ENCODE measurements at regions not wholly inside any gene's neighbourhood (a gene's known extent, or its start where the extent isn't known, plus 50 kb on each side); places are given as distances from the start of the nearest gene placed in this dataset.

GRCh38 chr7:24432677-24433076 lies 140.6 kb upstream of the PALS2 start:
- CTCF ChIA-PET = no interaction called here
- Histone ChIP-seq H3K9me3 (ENCODE audit: control extremely low read depth in 1 of 3, control insufficient read depth in 2 of 3, insufficient read depth in 1 of 3, low read length in 2 of 3) (no peaks in the 10 kb centered on the region), H3K4me1 (ENCODE audit: control insufficient read depth in 2 of 2, insufficient read depth in 2 of 2, low read length in 2 of 2) (no peaks in the 10 kb centered on the region), H3K79me2 (ENCODE audit: control insufficient read depth, insufficient read depth, low read length) (no peaks in the 10 kb centered on the region), H4K20me1 (ENCODE audit: control insufficient read depth, insufficient read depth, low read length, poor library complexity, severe bottlenecking) (no peaks in the 10 kb centered on the region), H3K27me3 (replicated peaks in 1 of 4; ENCODE audit: control extremely low read depth in 1 of 4, control insufficient read depth in 3 of 4, insufficient read depth in 4 of 4, low read length in 3 of 4) (no peaks in the 10 kb centered on the region), H3K4me2 (replicated peaks; ENCODE audit: low read depth, low read length, poor library complexity, severe bottlenecking) (no peak overlapping the region), H3K9ac (ENCODE audit: low read length) (no peak overlapping the region), H3K36me3 (replicated peaks in 1 of 2; ENCODE audit: control extremely low read depth in 1 of 2, control insufficient read depth in 1 of 2, extremely low read depth in 1 of 2, insufficient read depth in 2 of 2, low read length in 1 of 2) (no peaks in the 10 kb centered on the region), H3K4me3 (ENCODE audit: control extremely low read depth in 1 of 5, extremely low read depth in 1 of 5, insufficient read depth in 1 of 5, low read depth in 2 of 5, low read length in 4 of 5) (no peak overlapping the region), H2AFZ (ENCODE audit: insufficient read depth, low read depth, low read length, poor library complexity, severe bottlenecking) (no peak overlapping the region), H3K27ac (ENCODE audit: low read length in 2 of 2) (no peak overlapping the region)
- intact Hi-C loops (cut with micrococcal nuclease) = no loop called here
- DNase-seq (no peak), ATAC-seq (ENCODE audit: low read depth) (no peak)
- POLR2A ChIA-PET = no interaction called here
- Mint-ChIP-seq H3K27ac (no peak overlapping the region), H3K27me3 (peaks cover 6% of the 10 kb centered on the region), H3K4me3 (no peak overlapping the region), H3K4me1 (peaks cover 8% of the 10 kb centered on the region), H3K9me3 (ENCODE audit: insufficient read depth) (no peaks in the 10 kb centered on the region)
- 98% methylated on average over 18 of the region's 30 CpGs for WGBS (ENCODE audit: insufficient coverage)
- TF ChIP-seq CTCF (IDR thresholded peaks at IDR 0.05) = no peak
- TF ChIP-seq EZH2 (IDR thresholded peaks at IDR 0.05; ENCODE audit: borderline replicate concordance, insufficient read depth, low read depth, low read length, poor library complexity, severe bottlenecking) = no peak

GRCh38 chr7:24434972-24435371 lies 138.3 kb upstream of the PALS2 start:
- Mint-ChIP-seq H3K9me3 (ENCODE audit: insufficient read depth) (no peaks in the 10 kb centered on the region), H3K4me3 (no peak overlapping the region), H3K27ac (no peak overlapping the region), H3K4me1 (peaks cover 8% of the 10 kb centered on the region), H3K27me3 (no peaks in the 10 kb centered on the region)
- WGBS (ENCODE audit: insufficient coverage) = 83% methylated on average over 1 of the region's 4 CpGs
- ATAC-seq (ENCODE audit: low read depth) (no peak), DNase-seq (no peak)
- H3K4me3 ChIP-seq (ENCODE audit: control extremely low read depth in 1 of 5, extremely low read depth in 1 of 5, insufficient read depth in 1 of 5, low read depth in 2 of 5, low read length in 4 of 5) = no peak overlapping the region
- H3K79me2 ChIP-seq (ENCODE audit: control insufficient read depth, insufficient read depth, low read length) = no peaks in the 10 kb centered on the region
- ChIA-PET POLR2A (no interaction called here), CTCF (no interaction called here)
- H3K27me3 ChIP-seq (replicated peaks in 1 of 4; ENCODE audit: control extremely low read depth in 1 of 4, control insufficient read depth in 3 of 4, insufficient read depth in 4 of 4, low read length in 3 of 4) = no peaks in the 10 kb centered on the region
- no peak for TF ChIP-seq EZH2 (IDR thresholded peaks at IDR 0.05; ENCODE audit: borderline replicate concordance, insufficient read depth, low read depth, low read length, poor library complexity, severe bottlenecking)
- no peak for TF ChIP-seq CTCF (IDR thresholded peaks at IDR 0.05)
- H2AFZ ChIP-seq (ENCODE audit: insufficient read depth, low read depth, low read length, poor library complexity, severe bottlenecking) = no peak overlapping the region
- H3K4me1 ChIP-seq (ENCODE audit: control insufficient read depth in 2 of 2, insufficient read depth in 2 of 2, low read length in 2 of 2) = no peaks in the 10 kb centered on the region
- H3K27ac ChIP-seq (ENCODE audit: low read length in 2 of 2) = no peak overlapping the region
- no peak overlapping the region for H3K9ac ChIP-seq (ENCODE audit: low read length)
- no peaks in the 10 kb centered on the region for H3K36me3 ChIP-seq (replicated peaks in 1 of 2; ENCODE audit: control extremely low read depth in 1 of 2, control insufficient read depth in 1 of 2, extremely low read depth in 1 of 2, insufficient read depth in 2 of 2, low read length in 1 of 2)
- no peak overlapping the region for H3K4me2 ChIP-seq (replicated peaks; ENCODE audit: low read depth, low read length, poor library complexity, severe bottlenecking)
- H4K20me1 ChIP-seq (ENCODE audit: control insufficient read depth, insufficient read depth, low read length, poor library complexity, severe bottlenecking) = no peaks in the 10 kb centered on the region
- H3K9me3 ChIP-seq (ENCODE audit: control extremely low read depth in 1 of 3, control insufficient read depth in 2 of 3, insufficient read depth in 1 of 3, low read length in 2 of 3) = no peaks in the 10 kb centered on the region
- intact Hi-C loops (cut with micrococcal nuclease) = no loop called here

Data from B cell (primary cell).